Fibroblast of the aortic adventitia (primary cell): ENCODE measurements at regions not wholly inside any gene's neighbourhood (a gene's known extent, or its start where the extent isn't known, plus 50 kb on each side); places are given as distances from the start of the nearest gene placed in this dataset. TPM values are rescaled to one million over a fixed set of nuclear protein-coding genes. Genes with fewer than 3 reads are reported as not detected.

Experiments used
- DNase-seq: peaks from one replicate; pipeline ENCODE4 v3.0.0-alpha.2; 2010; ENCODE audit warnings: low read depth
- H3K4me3 ChIP-seq: 2 replicates; pipeline ENCODE4 v1.5.1; 2011; ENCODE audit warnings: low read depth, mild to moderate bottlenecking, control low read depth, low read length, moderate library complexity
- small RNA-seq: library from RNA; depleted of rRNA; stranded (forward); fragments of <200 nt; gene quantifications from one replicate; pipeline ENCODE3, GENCODE V24; 2012
- TF ChIP-seq, protein P1 (sequence below): IDR thresholded peaks from 2 replicates; pipeline ENCODE4 v1.5.1; 2011; ENCODE audit warnings: mild to moderate bottlenecking, low read length, control low read depth, inconsistent platforms; ENCODE audit not compliant: insufficient read depth

- DNase-seq: no peak
- H3K4me3 ChIP-seq: no peak overlapping the region
- TF ChIP-seq, protein P1, sequence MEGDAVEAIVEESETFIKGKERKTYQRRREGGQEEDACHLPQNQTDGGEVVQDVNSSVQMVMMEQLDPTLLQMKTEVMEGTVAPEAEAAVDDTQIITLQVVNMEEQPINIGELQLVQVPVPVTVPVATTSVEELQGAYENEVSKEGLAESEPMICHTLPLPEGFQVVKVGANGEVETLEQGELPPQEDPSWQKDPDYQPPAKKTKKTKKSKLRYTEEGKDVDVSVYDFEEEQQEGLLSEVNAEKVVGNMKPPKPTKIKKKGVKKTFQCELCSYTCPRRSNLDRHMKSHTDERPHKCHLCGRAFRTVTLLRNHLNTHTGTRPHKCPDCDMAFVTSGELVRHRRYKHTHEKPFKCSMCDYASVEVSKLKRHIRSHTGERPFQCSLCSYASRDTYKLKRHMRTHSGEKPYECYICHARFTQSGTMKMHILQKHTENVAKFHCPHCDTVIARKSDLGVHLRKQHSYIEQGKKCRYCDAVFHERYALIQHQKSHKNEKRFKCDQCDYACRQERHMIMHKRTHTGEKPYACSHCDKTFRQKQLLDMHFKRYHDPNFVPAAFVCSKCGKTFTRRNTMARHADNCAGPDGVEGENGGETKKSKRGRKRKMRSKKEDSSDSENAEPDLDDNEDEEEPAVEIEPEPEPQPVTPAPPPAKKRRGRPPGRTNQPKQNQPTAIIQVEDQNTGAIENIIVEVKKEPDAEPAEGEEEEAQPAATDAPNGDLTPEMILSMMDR: no peak
Observed at GRCh38 chr2:15882761-15883497, 57.4 kb upstream of the MYCN start.

- DNase-seq: no peak
- TF ChIP-seq, protein P1: no peak
- H3K4me3 ChIP-seq: no peak overlapping the region
Observed at GRCh38 chr2:15883684-15884083, 56.7 kb upstream of the MYCN start.

GRCh38 chr2:15884790-15885189 is 55.6 kb upstream of the MYCN start:
- DNase-seq: no peak
- H3K4me3 ChIP-seq: no peak overlapping the region
- TF ChIP-seq, protein P1: no peak

- no peak for DNase-seq
- no peak overlapping the region for H3K4me3 ChIP-seq
- TF ChIP-seq, protein P1: no peak
Observed at GRCh38 chr2:15886231-15886630, 54.1 kb upstream of the MYCN start.

GRCh38 chr2:15889442-15890123 is 50.8 kb upstream of the MYCN start:
- no peak overlapping the region for H3K4me3 ChIP-seq
- DNase-seq: no peak
- TF ChIP-seq, protein P1: no peak

DNA sequence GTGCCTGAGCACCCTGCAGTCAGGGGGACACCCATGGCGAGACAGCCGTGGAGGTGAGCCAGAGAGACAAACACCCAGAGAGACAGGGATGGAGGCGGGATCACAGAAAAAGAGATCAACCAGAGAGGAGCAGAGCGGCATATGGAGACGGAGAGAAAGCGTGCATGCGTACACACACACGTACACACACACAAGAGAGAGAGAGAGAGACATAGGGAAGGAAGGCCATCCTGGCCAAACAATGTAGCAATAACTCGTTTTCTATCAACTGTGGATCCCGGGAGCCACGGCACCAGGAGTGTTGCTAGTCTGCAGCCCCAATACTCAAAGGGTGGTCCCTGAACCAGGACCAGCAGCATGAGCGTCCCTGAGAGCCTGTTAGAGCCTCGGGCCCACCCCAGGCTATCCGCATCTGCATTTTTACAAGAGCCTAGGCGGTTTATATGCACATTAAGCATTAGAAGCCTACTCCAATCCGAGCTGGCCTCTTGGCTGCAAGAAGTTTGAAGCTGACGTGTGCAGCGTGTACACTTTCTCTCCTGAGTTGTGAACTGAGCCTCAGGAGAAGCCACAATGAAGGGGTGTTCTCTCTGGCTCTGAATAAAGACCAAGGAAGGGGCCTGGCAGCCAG is 50.1 kb upstream of the MYCN start:
- no peak for DNase-seq
- TF ChIP-seq, protein P1: no peak

More for the DNA sequence above, 50.1 kb upstream of the MYCN start:
- no peak overlapping the region for H3K4me3 ChIP-seq

Small RNA genes lying in the stretch of these regions (small RNA-seq; reads per million reads assigned to genes)
- gene RNU5E-7P: not detected
